ENCODE measurements at regions not wholly inside any gene's neighbourhood (a gene's known extent, or its start where the extent isn't known, plus 50 kb on each side); places are given as distances from the start of the nearest gene placed in this dataset.

DNA sequence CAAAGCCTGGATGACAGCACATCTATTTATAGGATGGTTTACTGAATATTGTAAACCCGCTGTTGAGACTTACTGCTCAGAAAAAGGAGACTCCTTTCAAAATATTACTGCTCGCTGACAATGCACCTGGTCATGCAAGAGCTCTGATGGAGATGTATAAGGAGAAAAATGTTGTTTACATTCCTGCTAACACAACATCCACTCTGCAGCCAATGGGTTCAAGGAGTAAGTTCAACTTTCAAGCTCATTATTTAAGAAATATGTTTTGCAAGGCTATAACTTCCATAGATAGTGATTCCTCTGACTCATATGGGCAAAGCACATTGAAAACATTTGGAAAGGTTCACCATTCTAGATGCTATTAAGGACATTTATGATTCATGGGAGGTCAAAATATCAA lies 201.7 kb downstream of the SNAPC1 start:
- DNase-seq, result no peak
- Mint-ChIP-seq H3K4me3 (no peak overlapping the region), H3K9me3 (peaks cover 10% of the 10 kb centered on the region), H3K27ac (no peak overlapping the region), H3K27me3 (ENCODE audit: low read depth, poor library complexity) (peaks cover 4% of the 10 kb centered on the region), H3K36me3 (ENCODE audit: low read depth) (no peaks in the 10 kb centered on the region), H3K4me1 (no peaks in the 10 kb centered on the region)
- TF ChIP-seq, protein P1, sequence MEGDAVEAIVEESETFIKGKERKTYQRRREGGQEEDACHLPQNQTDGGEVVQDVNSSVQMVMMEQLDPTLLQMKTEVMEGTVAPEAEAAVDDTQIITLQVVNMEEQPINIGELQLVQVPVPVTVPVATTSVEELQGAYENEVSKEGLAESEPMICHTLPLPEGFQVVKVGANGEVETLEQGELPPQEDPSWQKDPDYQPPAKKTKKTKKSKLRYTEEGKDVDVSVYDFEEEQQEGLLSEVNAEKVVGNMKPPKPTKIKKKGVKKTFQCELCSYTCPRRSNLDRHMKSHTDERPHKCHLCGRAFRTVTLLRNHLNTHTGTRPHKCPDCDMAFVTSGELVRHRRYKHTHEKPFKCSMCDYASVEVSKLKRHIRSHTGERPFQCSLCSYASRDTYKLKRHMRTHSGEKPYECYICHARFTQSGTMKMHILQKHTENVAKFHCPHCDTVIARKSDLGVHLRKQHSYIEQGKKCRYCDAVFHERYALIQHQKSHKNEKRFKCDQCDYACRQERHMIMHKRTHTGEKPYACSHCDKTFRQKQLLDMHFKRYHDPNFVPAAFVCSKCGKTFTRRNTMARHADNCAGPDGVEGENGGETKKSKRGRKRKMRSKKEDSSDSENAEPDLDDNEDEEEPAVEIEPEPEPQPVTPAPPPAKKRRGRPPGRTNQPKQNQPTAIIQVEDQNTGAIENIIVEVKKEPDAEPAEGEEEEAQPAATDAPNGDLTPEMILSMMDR (IDR thresholded peaks at IDR 0.05), result no peak

DNA sequence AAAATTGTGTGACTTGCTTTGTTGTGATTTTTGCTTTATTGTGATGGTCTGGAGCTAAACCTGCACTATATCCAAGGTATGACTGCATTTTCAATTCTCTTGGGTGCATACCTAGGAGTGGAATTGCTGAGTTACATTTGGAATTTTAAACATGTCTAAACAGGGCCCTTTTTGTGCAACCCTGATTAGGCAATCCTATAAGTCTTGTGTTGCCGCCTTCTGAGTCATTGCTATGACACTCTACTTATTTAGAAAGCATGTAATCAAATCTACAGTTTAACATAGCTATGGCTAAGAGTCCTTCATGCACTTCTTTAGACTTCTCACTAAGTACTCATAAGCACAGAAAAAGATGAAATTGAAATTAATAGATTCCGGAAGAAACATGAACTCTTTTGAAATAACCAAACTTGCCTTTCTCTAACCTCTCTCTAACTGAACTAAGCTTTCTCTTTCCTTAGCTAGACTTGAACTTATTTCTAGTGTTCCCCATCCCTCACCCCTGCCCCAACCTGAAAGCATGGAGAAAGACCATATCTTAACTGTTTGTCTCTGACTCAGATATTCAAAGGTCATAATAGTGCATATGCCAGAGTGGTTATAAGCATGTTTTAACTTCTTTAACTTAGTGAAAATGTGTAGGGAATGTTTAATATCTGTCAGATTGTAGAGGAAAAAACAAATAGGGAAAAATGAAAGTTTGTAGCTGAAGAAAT lies 203.0 kb downstream of the SNAPC1 start:
- Mint-ChIP-seq H3K4me3 (no peak overlapping the region), H3K27ac (no peak overlapping the region), H3K4me1 (no peaks in the 10 kb centered on the region), H3K27me3 (ENCODE audit: low read depth, poor library complexity) (peaks cover 4% of the 10 kb centered on the region), H3K9me3 (peaks cover 10% of the 10 kb centered on the region), H3K36me3 (ENCODE audit: low read depth) (no peaks in the 10 kb centered on the region)
- TF ChIP-seq, protein P1 (IDR thresholded peaks at IDR 0.05), result no peak
- no peak for DNase-seq

DNA sequence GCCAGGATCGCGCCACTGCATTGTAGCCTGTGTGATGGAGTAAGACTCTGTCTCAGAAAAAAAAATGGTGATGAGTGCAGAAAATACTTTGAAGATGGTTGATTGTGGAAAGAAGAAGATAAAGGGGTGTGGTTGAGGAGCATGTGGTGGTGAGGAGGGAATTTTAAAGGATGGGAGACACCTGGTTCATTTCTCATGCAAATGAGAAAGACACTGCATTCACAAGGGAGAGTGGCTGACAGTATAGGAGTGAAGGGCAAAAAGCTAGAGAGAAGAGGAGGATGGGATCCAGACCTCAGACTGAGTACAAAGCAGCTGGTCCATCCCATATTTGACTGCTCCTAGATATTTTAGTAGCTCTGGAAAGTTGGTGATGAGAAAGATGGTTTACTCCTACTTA lies 206.0 kb downstream of the SNAPC1 start:
- no peaks in the 10 kb centered on the region for H3K36me3 Mint-ChIP-seq (ENCODE audit: low read depth)
- no peak for DNase-seq
- H3K27me3 Mint-ChIP-seq (ENCODE audit: low read depth, poor library complexity), result peaks cover 4% of the 10 kb centered on the region
- TF ChIP-seq, protein P1 (IDR thresholded peaks at IDR 0.05), result no peak
- no peaks in the 10 kb centered on the region for H3K4me1 Mint-ChIP-seq
- H3K9me3 Mint-ChIP-seq, result no peaks in the 10 kb centered on the region
- no peak overlapping the region for H3K27ac Mint-ChIP-seq
- no peak overlapping the region for H3K4me3 Mint-ChIP-seq

DNA sequence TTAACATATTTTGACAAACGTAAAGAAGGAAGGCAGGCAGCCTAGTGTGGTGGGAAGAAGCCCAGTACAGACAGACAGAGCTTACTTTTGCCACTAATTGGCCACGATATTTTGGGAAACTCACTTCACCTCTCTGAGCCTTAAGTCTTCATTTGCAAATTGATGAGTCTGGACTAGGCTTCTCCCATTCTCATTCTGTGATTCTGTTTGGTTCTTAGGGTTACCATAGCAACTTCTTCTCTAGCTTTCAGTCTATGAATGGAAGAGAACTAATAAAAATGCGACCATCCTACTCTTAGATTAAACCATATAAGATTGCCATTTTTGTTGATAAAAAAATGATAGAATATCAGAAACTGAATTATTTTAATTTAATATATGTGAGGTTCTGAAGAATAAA lies 210.5 kb downstream of the SNAPC1 start:
- peaks cover 5% of the 10 kb centered on the region for H3K36me3 Mint-ChIP-seq (ENCODE audit: low read depth)

DNA sequence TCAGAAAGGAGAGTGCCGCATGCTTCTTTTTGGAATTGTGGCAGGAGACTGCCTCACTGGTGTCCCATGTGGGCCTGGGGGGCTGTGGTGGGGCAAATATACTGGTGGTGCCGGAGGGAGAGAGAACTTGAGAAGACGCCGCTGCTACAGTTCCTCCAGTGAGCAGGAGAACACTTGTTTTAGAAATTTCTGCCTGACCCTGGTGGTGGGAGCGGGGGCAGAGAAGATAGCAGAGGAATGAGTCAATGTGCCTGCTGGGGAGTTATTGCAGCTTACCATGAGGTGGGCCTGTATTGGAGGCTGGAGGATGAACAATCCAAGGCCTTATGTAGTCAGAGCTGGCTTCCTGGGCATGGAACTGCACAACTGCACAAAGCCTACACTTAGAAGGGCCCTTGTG lies 211.8 kb downstream of the SNAPC1 start:
- H3K4me3 Mint-ChIP-seq, result no peak overlapping the region
- peaks cover 4% of the 10 kb centered on the region for H3K27me3 Mint-ChIP-seq (ENCODE audit: low read depth, poor library complexity)
- peaks cover 5% of the 10 kb centered on the region for H3K36me3 Mint-ChIP-seq (ENCODE audit: low read depth)
- DNase-seq, result no peak
- H3K27ac Mint-ChIP-seq, result no peak overlapping the region
- TF ChIP-seq, protein P1 (IDR thresholded peaks at IDR 0.05), result no peak
- no peaks in the 10 kb centered on the region for H3K4me1 Mint-ChIP-seq
- peaks cover 36% of the 10 kb centered on the region for H3K9me3 Mint-ChIP-seq

More for the DNA sequence above, 210.5 kb downstream of the SNAPC1 start:
- TF ChIP-seq, protein P1 (IDR thresholded peaks at IDR 0.05), result no peak
- H3K27ac Mint-ChIP-seq, result no peak overlapping the region
- no peak overlapping the region for H3K4me3 Mint-ChIP-seq
- H3K27me3 Mint-ChIP-seq (ENCODE audit: low read depth, poor library complexity), result peaks cover 8% of the 10 kb centered on the region
- no peaks in the 10 kb centered on the region for H3K4me1 Mint-ChIP-seq
- DNase-seq, result no peak
- peaks cover 30% of the 10 kb centered on the region for H3K9me3 Mint-ChIP-seq

DNA sequence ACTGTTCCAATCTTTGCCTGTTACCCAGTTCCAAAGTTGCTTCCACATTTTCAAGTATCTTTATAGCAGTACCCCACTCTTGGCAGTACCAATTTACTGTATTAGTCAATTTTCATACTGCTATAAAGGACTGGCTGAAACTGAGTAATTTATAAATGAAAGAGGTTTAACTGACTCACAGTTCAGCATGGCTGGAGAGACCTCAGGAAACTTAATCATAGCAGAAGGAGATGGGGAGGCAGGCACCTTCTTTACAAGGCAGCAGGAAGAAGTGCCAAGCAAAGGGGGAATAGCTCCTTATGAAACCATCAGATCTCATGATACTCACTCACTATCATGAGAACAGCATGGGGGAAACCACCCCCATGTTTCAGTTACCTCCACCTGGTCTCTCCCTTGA lies 215.0 kb downstream of the SNAPC1 start:
- no peak overlapping the region for H3K27ac Mint-ChIP-seq

More for the DNA sequence above, 215.0 kb downstream of the SNAPC1 start:
- TF ChIP-seq, protein P1 (IDR thresholded peaks at IDR 0.05), result no peak
- no peak for DNase-seq
- Mint-ChIP-seq H3K9me3 (peaks cover 36% of the 10 kb centered on the region), H3K4me1 (no peaks in the 10 kb centered on the region), H3K4me3 (no peak overlapping the region), H3K36me3 (ENCODE audit: low read depth) (peaks cover 5% of the 10 kb centered on the region), H3K27me3 (ENCODE audit: low read depth, poor library complexity) (peaks cover 4% of the 10 kb centered on the region)
